Liver (tissue), 8 donors: ENCODE measurements at regions not wholly inside any gene's neighbourhood (a gene's known extent, or its start where the extent isn't known, plus 50 kb on each side); places are given as distances from the start of the nearest gene placed in this dataset.

Experiments used
- DNase-seq: peaks from one replicate; pipeline ENCODE4 v3.0.0-alpha.2; 2017; ENCODE audit warnings: low spot score
- H3K27ac ChIP-seq, 2 donors: one replicate each; pipeline ENCODE4 v1.7.0; 2013; ENCODE audit warnings: inconsistent platforms in 2 of 2, low read length in 2 of 2, control low read depth in 1 of 2, low read depth in 1 of 2, mild to moderate bottlenecking in 1 of 2
- H3K27me3 ChIP-seq, 4 donors: one replicate each; pipeline versions ENCODE4 v1.6.1 to v1.7.0; 2013; ENCODE audit warnings: low read length in 3 of 4, inconsistent platforms in 1 of 4, mild to moderate bottlenecking in 1 of 4, moderate library complexity in 1 of 4; ENCODE audit not compliant: control insufficient read depth in 4 of 4, insufficient read depth in 4 of 4
- H3K36me3 ChIP-seq, 4 donors: one replicate each; pipeline versions ENCODE4 v1.6.1 to v1.7.0; 2013; ENCODE audit warnings: low read length in 3 of 4, mild to moderate bottlenecking in 3 of 4, low read depth in 1 of 4, moderate library complexity in 1 of 4; ENCODE audit not compliant: control insufficient read depth in 4 of 4, insufficient read depth in 3 of 4
- H3K4me1 ChIP-seq, 4 donors: one replicate each; pipeline versions ENCODE4 v1.6.1 to v1.7.0; 2013; ENCODE audit warnings: low read length in 3 of 4, mild to moderate bottlenecking in 3 of 4, moderate library complexity in 1 of 4; ENCODE audit not compliant: control insufficient read depth in 4 of 4, insufficient read depth in 4 of 4
- H3K4me3 ChIP-seq, 3 donors: one replicate each; pipeline versions ENCODE4 v1.6.1 to v1.7.0; 2013; ENCODE audit warnings: low read length in 3 of 3, control low read depth in 1 of 3, low read depth in 1 of 3, mild to moderate bottlenecking in 1 of 3
- H3K9ac ChIP-seq, 2 donors: one replicate each; pipeline ENCODE4 v1.7.0; 2013; ENCODE audit warnings: low read length in 2 of 2, mild to moderate bottlenecking in 2 of 2, moderate library complexity in 2 of 2, control low read depth in 1 of 2, low read depth in 1 of 2
- H3K9me3 ChIP-seq, 4 donors: one replicate each; pipeline versions ENCODE4 v1.6.1 to v1.7.0; 2013; ENCODE audit warnings: low read length in 3 of 4; ENCODE audit not compliant: control insufficient read depth in 4 of 4
- ATF3 ChIP-seq: IDR thresholded peaks from 2 replicates; pipeline ENCODE4 v1.6.1; 2016; ENCODE audit warnings: antibody characterized with exemption
- CTCF ChIP-seq: fragments of 150-350 bp; IDR thresholded peaks from 2 replicates; pipeline ENCODE4 v1.5.1; 2017; ENCODE audit warnings: improper control_type of control experiment, low read depth, low read length; ENCODE audit not compliant: missing input control
- FOXA1 ChIP-seq: IDR thresholded peaks from 2 replicates; pipeline ENCODE4 v1.6.1; 2016; ENCODE audit warnings: antibody characterized with exemption
- FOXA2 ChIP-seq: IDR thresholded peaks from 2 replicates; pipeline ENCODE4 v1.6.1; 2016; ENCODE audit warnings: antibody characterized with exemption
- GABPA ChIP-seq, 2 donors: IDR thresholded peaks in 1 of 2; conservative IDR thresholded peaks in 1 of 2; 2 replicates each; pipeline ENCODE4 v1.6.1; 2016; ENCODE audit warnings: antibody characterized with exemption in 2 of 2, mild to moderate bottlenecking in 1 of 2, moderate library complexity in 1 of 2
- HNF4A ChIP-seq, 2 donors: conservative IDR thresholded peaks; 2 replicates each; pipeline ENCODE4 v1.6.1; 2016; ENCODE audit warnings: antibody characterized with exemption in 2 of 2, mild to moderate bottlenecking in 2 of 2
- HNF4G ChIP-seq: IDR thresholded peaks from 2 replicates; pipeline ENCODE4 v1.6.1; 2016; ENCODE audit warnings: antibody characterized with exemption
- JUND ChIP-seq, 2 donors: IDR thresholded peaks; 2 replicates each; pipeline ENCODE4 v1.6.1; 2016; ENCODE audit warnings: antibody characterized with exemption in 2 of 2
- MAX ChIP-seq: IDR thresholded peaks from 2 replicates; pipeline ENCODE4 v1.6.1; 2016; ENCODE audit warnings: antibody characterized with exemption
- NR2F2 ChIP-seq: IDR thresholded peaks from 2 replicates; pipeline ENCODE4 v1.6.1; 2016; ENCODE audit warnings: antibody characterized with exemption
- RAD21 ChIP-seq, 2 donors: IDR thresholded peaks; 2 replicates each; pipeline ENCODE4 v1.6.1; 2016; ENCODE audit warnings: antibody characterized with exemption in 2 of 2, mild to moderate bottlenecking in 2 of 2
- RXRA ChIP-seq, 2 donors: IDR thresholded peaks; 2 replicates each; pipeline ENCODE4 v1.6.1; 2017 to 2018; ENCODE audit warnings: antibody characterized with exemption in 2 of 2, mild to moderate bottlenecking in 1 of 2
- SP1 ChIP-seq: IDR thresholded peaks from 2 replicates; pipeline ENCODE4 v1.6.1; 2018; ENCODE audit warnings: antibody characterized with exemption, mild to moderate bottlenecking
- TAF1 ChIP-seq: conservative IDR thresholded peaks from 2 replicates; pipeline ENCODE4 v1.6.1; 2016; ENCODE audit warnings: antibody characterized with exemption, mild to moderate bottlenecking
- YY1 ChIP-seq: IDR thresholded peaks from 2 replicates; pipeline ENCODE4 v1.6.1; 2016; ENCODE audit warnings: antibody characterized with exemption, mild to moderate bottlenecking
- ZBTB33 ChIP-seq: IDR thresholded peaks from 2 replicates; pipeline ENCODE4 v1.6.1; 2016; ENCODE audit warnings: antibody characterized with exemption
- WGBS: extraction: QIAGEN DNeasy Blood & Tissue Kit; methylation state at CpG from one replicate; pipeline ENCODE4 v1.1.7; 2013; 5-methylcytosine and 5-hydroxymethylcytosine counted together
- TF ChIP-seq, protein P1 (sequence below): IDR thresholded peaks from 2 replicates; pipeline ENCODE4 v1.6.1; 2016; ENCODE audit warnings: antibody characterized with exemption, mild to moderate bottlenecking
- donor health status: healthy.
- donor health status: healthy.
- donor health status: healthy.
- donor health status: healthy.
- donor health status: healthy.

DNA sequence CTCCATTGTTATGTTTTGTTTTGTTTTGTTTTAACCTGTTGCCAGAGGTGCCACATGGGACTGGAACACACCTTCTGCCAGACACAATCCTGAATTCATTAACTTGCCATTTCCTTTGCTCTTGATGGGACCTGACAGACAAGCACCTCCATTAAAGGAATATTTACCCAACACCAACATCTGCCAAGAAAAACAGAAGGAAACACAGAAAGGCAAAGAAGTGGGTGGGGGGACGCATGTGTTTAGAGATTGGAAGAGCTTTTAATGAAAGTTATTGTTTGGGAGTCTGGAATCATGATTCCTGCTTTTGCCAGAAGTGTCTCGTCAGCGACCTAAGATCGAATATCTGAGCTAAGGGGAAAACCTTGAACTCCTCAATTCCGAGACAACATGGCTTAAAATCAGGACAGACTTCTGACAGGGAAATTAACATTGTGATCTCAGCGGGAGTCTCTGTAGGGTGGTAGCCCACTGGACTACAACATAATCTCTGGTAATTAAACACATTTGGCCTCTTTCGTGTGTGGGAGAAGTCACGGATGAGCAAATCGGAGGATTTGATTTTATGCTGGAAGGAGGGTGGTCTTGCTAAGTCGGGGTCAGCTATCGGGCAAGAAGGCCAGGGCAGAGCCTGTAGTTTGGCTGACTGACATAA, 210.4 kb upstream of the FAR2 start:
- 77% methylated on average over 11 of the region's 11 CpGs for WGBS
- no peak overlapping the region for H3K27ac ChIP-seq
- H3K36me3 ChIP-seq: no peaks in the 10 kb centered on the region
- H3K27me3 ChIP-seq: peaks cover 0 to 2% (median 0%) of the 10 kb centered on the region in 4 donors
- no peaks in the 10 kb centered on the region for H3K9me3 ChIP-seq
- no peak for DNase-seq
- no peak for TF ChIP-seq TAF1
- no peak for TF ChIP-seq RAD21 (IDR thresholded peaks at IDR 0.05)
- no peaks in the 10 kb centered on the region for H3K4me1 ChIP-seq
- no peak overlapping the region for H3K4me3 ChIP-seq
- no peak overlapping the region for H3K9ac ChIP-seq

- Histone ChIP-seq H3K9ac (no peak overlapping the region), H3K9me3 (no peaks in the 10 kb centered on the region), H3K27me3 (peaks cover 0 to 2% (median 0%) of the 10 kb centered on the region in 4 donors), H3K36me3 (no peaks in the 10 kb centered on the region), H3K4me1 (no peaks in the 10 kb centered on the region), H3K27ac (no peak overlapping the region), H3K4me3 (no peak overlapping the region)
- no peak for DNase-seq
- no peak for TF ChIP-seq JUND (IDR thresholded peaks at IDR 0.05)
- TF ChIP-seq RAD21 (IDR thresholded peaks at IDR 0.05): no peak
- TF ChIP-seq YY1: no peak
- TF ChIP-seq MAX: no peak
- no peak for TF ChIP-seq ZBTB33
- TF ChIP-seq SP1: no peak
- no peak for TF ChIP-seq HNF4G
- WGBS: 86% methylated on average over 2 of the region's 2 CpGs
These were observed 209.7 kb upstream of the FAR2 start for GRCh38 chr12:28939427-28939826.

DNA sequence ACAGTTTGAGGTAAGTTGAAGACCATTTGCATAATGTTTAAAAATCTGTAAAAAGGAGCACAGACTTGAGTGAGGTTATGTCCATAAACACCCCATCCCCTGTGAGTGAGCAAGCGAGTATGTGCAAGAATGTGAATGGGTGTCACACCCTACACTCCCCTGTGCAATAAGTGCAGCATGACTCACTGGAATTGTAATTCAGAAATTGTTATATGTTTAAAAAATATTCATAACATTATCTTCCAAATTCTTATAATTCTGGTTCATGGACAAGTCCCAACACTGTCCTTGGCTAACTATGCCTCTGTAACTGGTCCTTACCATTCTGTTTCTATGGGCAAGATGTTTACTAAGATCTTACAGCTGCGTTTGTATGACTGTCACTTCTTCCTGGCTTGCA, 207.8 kb upstream of the FAR2 start:
- H3K4me1 ChIP-seq: no peaks in the 10 kb centered on the region
- no peak overlapping the region for H3K27ac ChIP-seq
- no peak overlapping the region for H3K4me3 ChIP-seq
- no peak overlapping the region for H3K9ac ChIP-seq
- H3K36me3 ChIP-seq: no peaks in the 10 kb centered on the region
- no peaks in the 10 kb centered on the region for H3K27me3 ChIP-seq
- no peak for DNase-seq
- WGBS: 76% methylated on average over 2 of the region's 2 CpGs
- no peaks in the 10 kb centered on the region for H3K9me3 ChIP-seq
- TF ChIP-seq SP1 (no peak), GABPA (IDR thresholded peaks at IDR 0.05 in 1 of 2, conservative IDR thresholded peaks at IDR 0.05 in 1 of 2) (no peak), MAX (no peak), RXRA (IDR thresholded peaks at IDR 0.05) (no peak), ZBTB33 (no peak), HNF4G (no peak), FOXA2 (no peak), NR2F2 (no peak), TAF1 (no peak), JUND (IDR thresholded peaks at IDR 0.05) (no peak), YY1 (no peak), HNF4A (conservative IDR thresholded peaks at IDR 0.05) (no peak), FOXA1 (no peak), ATF3 (no peak), RAD21 (IDR thresholded peaks at IDR 0.05) (no peak), CTCF (no peak)
- TF ChIP-seq, protein P1, sequence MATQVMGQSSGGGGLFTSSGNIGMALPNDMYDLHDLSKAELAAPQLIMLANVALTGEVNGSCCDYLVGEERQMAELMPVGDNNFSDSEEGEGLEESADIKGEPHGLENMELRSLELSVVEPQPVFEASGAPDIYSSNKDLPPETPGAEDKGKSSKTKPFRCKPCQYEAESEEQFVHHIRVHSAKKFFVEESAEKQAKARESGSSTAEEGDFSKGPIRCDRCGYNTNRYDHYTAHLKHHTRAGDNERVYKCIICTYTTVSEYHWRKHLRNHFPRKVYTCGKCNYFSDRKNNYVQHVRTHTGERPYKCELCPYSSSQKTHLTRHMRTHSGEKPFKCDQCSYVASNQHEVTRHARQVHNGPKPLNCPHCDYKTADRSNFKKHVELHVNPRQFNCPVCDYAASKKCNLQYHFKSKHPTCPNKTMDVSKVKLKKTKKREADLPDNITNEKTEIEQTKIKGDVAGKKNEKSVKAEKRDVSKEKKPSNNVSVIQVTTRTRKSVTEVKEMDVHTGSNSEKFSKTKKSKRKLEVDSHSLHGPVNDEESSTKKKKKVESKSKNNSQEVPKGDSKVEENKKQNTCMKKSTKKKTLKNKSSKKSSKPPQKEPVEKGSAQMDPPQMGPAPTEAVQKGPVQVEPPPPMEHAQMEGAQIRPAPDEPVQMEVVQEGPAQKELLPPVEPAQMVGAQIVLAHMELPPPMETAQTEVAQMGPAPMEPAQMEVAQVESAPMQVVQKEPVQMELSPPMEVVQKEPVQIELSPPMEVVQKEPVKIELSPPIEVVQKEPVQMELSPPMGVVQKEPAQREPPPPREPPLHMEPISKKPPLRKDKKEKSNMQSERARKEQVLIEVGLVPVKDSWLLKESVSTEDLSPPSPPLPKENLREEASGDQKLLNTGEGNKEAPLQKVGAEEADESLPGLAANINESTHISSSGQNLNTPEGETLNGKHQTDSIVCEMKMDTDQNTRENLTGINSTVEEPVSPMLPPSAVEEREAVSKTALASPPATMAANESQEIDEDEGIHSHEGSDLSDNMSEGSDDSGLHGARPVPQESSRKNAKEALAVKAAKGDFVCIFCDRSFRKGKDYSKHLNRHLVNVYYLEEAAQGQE: no peak
